ENCODE measurements at regions not wholly inside any gene's neighbourhood (a gene's known extent, or its start where the extent isn't known, plus 50 kb on each side); places are given as distances from the start of the nearest gene placed in this dataset.

DNA sequence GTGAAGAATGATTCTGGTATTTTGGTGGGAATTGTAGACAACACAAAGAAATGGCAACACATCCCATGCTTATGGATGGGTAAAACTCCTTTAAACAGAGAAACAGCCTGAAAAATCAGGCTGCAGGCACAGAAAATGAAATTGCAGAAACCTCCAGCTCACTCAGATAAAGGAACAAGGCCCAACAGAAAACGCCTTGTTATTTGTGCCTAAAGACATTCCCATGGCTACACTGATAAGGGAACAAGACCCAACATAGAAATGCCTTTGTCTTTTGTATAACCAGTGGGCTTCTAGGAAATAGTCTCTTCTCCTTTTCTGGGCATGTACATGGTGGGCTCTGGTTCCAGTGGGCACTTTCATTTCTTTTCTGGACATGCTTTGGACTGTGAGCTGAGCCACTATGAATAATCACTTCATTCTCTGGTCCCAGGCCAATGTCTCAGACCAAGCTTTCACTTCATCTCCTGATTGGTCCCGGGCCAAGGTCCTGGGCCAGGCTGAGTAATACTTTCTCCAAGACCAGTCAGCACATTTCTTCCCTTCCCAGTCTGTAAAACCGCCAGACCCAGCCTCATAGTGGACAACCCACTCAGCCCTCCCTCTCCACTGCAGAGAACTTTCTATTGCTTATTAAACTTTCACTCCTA is 160.5 kb downstream of the TBX22 start:
- H3K9me3 Mint-ChIP-seq: peaks cover 2% of the 10 kb centered on the region
- no peak for DNase-seq
- ChIA-PET CTCF (no interaction called here), POLR2A (no interaction called here)
- H3K36me3 Mint-ChIP-seq (ENCODE audit: low read depth): no peaks in the 10 kb centered on the region
- H3K27me3 Mint-ChIP-seq: no peaks in the 10 kb centered on the region
- Histone ChIP-seq H3K4me3 (ENCODE audit: low read length) (no peak overlapping the region), H3K27ac (ENCODE audit: low read depth in 1 of 2, low read length in 2 of 2) (no peak overlapping the region), H3K36me3 (ENCODE audit: insufficient read depth, low read length) (no peaks in the 10 kb centered on the region), H3K27me3 (ENCODE audit: control insufficient read depth in 1 of 2, insufficient read depth in 2 of 2, low read length in 2 of 2) (no peaks in the 10 kb centered on the region), H3K9me3 (ENCODE audit: control insufficient read depth in 1 of 2, insufficient read depth in 1 of 2, low read length in 2 of 2) (no peaks in the 10 kb centered on the region), H3K4me1 (ENCODE audit: insufficient read depth, low read length) (no peaks in the 10 kb centered on the region)
- intact Hi-C loops (cut with DNase I, micrococcal nuclease): no loop called here
- TF ChIP-seq, protein P1, sequence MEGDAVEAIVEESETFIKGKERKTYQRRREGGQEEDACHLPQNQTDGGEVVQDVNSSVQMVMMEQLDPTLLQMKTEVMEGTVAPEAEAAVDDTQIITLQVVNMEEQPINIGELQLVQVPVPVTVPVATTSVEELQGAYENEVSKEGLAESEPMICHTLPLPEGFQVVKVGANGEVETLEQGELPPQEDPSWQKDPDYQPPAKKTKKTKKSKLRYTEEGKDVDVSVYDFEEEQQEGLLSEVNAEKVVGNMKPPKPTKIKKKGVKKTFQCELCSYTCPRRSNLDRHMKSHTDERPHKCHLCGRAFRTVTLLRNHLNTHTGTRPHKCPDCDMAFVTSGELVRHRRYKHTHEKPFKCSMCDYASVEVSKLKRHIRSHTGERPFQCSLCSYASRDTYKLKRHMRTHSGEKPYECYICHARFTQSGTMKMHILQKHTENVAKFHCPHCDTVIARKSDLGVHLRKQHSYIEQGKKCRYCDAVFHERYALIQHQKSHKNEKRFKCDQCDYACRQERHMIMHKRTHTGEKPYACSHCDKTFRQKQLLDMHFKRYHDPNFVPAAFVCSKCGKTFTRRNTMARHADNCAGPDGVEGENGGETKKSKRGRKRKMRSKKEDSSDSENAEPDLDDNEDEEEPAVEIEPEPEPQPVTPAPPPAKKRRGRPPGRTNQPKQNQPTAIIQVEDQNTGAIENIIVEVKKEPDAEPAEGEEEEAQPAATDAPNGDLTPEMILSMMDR (IDR thresholded peaks at IDR 0.05): no peak
- no peaks in the 10 kb centered on the region for H3K4me1 Mint-ChIP-seq (ENCODE audit: low read depth)
- H3K27ac Mint-ChIP-seq: no peak overlapping the region
- H3K4me3 Mint-ChIP-seq: no peak overlapping the region
- no peak for ATAC-seq (ENCODE audit: poor library complexity)

DNA sequence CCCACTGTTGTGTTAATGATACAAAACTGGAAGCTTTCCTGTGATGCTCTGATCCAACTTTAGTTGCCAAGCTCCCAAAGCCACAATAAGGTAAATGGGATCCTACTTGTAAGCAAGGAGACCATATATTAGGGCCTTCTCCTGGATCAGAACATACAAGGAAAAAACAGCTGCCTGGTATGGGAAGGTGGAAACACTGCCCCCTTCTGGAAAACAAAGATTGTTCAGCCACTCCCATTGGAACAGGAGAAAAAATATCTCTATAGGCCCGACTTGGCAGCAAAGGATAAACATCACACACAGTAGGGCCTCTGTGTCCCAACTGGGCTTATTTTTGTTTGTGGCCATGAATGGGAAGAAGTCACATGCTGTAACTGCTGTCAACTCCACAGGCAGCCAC is 166.5 kb downstream of the TBX22 start:
- no peak for DNase-seq
- Mint-ChIP-seq H3K4me1 (ENCODE audit: low read depth) (no peaks in the 10 kb centered on the region), H3K36me3 (ENCODE audit: low read depth) (no peaks in the 10 kb centered on the region), H3K27ac (no peak overlapping the region), H3K27me3 (no peaks in the 10 kb centered on the region), H3K4me3 (no peak overlapping the region), H3K9me3 (no peaks in the 10 kb centered on the region)
- Histone ChIP-seq H3K9me3 (ENCODE audit: control insufficient read depth in 1 of 2, insufficient read depth in 1 of 2, low read length in 2 of 2) (no peaks in the 10 kb centered on the region), H3K27ac (ENCODE audit: low read depth in 1 of 2, low read length in 2 of 2) (no peak overlapping the region), H3K4me3 (ENCODE audit: low read length) (no peak overlapping the region), H3K27me3 (ENCODE audit: control insufficient read depth in 1 of 2, insufficient read depth in 2 of 2, low read length in 2 of 2) (no peaks in the 10 kb centered on the region), H3K4me1 (ENCODE audit: insufficient read depth, low read length) (no peaks in the 10 kb centered on the region), H3K36me3 (ENCODE audit: insufficient read depth, low read length) (no peaks in the 10 kb centered on the region)
- ATAC-seq (ENCODE audit: poor library complexity): no peak
- intact Hi-C loops (cut with DNase I, micrococcal nuclease): no loop called here
- CTCF ChIA-PET: no interaction called here
- TF ChIP-seq, protein P1 (IDR thresholded peaks at IDR 0.05): no peak
- POLR2A ChIA-PET: no interaction called here

- intact Hi-C loops (cut with DNase I, micrococcal nuclease): no loop called here
- ATAC-seq (ENCODE audit: poor library complexity): no peak
- POLR2A ChIA-PET: no interaction called here
Measured at GRCh38 chrX:80184854-80185253, 170.3 kb downstream of the TBX22 start.

More at GRCh38 chrX:80184854-80185253, 170.3 kb downstream of the TBX22 start:
- no peaks in the 10 kb centered on the region for H3K27me3 Mint-ChIP-seq
- no peaks in the 10 kb centered on the region for H3K27me3 ChIP-seq (ENCODE audit: control insufficient read depth in 1 of 2, insufficient read depth in 2 of 2, low read length in 2 of 2)
- H3K27ac ChIP-seq (ENCODE audit: low read depth in 1 of 2, low read length in 2 of 2): no peak overlapping the region
- no peak overlapping the region for H3K4me3 ChIP-seq (ENCODE audit: low read length)
- H3K36me3 Mint-ChIP-seq (ENCODE audit: low read depth): no peaks in the 10 kb centered on the region
- no peak overlapping the region for H3K27ac Mint-ChIP-seq
- TF ChIP-seq, protein P1 (IDR thresholded peaks at IDR 0.05): no peak
- H3K36me3 ChIP-seq (ENCODE audit: insufficient read depth, low read length): no peaks in the 10 kb centered on the region
- no peak overlapping the region for H3K4me3 Mint-ChIP-seq
- H3K4me1 ChIP-seq (ENCODE audit: insufficient read depth, low read length): no peaks in the 10 kb centered on the region
- CTCF ChIA-PET: no interaction called here
- no peaks in the 10 kb centered on the region for H3K4me1 Mint-ChIP-seq (ENCODE audit: low read depth)
- DNase-seq: no peak
- H3K9me3 Mint-ChIP-seq: no peaks in the 10 kb centered on the region
- no peaks in the 10 kb centered on the region for H3K9me3 ChIP-seq (ENCODE audit: control insufficient read depth in 1 of 2, insufficient read depth in 1 of 2, low read length in 2 of 2)
